ENCODE measurements at regions not wholly inside any gene's neighbourhood (a gene's known extent, or its start where the extent isn't known, plus 50 kb on each side); places are given as distances from the start of the nearest gene placed in this dataset.

GRCh38 chr6:133741375-133741861, 147.5 kb upstream of the TCF21 start:
- Histone ChIP-seq H2AFZ (ENCODE audit: control insufficient read depth, low read depth, low read length) (no peak overlapping the region), H3K4me3 (no peak overlapping the region), H3K4me1 (ENCODE audit: control insufficient read depth, insufficient read depth, low read length) (no peaks in the 10 kb centered on the region), H3K9ac (ENCODE audit: control insufficient read depth, insufficient read depth, low read length) (no peak overlapping the region), H3K79me2 (ENCODE audit: control insufficient read depth, insufficient read depth, low read length) (no peaks in the 10 kb centered on the region), H3K27ac (ENCODE audit: control insufficient read depth, insufficient read depth) (no peak overlapping the region), H3K9me3 (replicated peaks; ENCODE audit: control insufficient read depth, insufficient read depth, low read length) (no peaks in the 10 kb centered on the region), H3K36me3 (ENCODE audit: control insufficient read depth in 2 of 2, insufficient read depth in 2 of 2, low read length in 1 of 2) (no peaks in the 10 kb centered on the region), H3K4me2 (ENCODE audit: control insufficient read depth, insufficient read depth) (no peak overlapping the region), H3K27me3 (replicated peaks in 1 of 2; ENCODE audit: control insufficient read depth in 2 of 2, insufficient read depth in 2 of 2, low read length in 1 of 2) (no peaks in the 10 kb centered on the region), H4K20me1 (ENCODE audit: control insufficient read depth, insufficient read depth) (no peaks in the 10 kb centered on the region)
- POLR2A ChIA-PET: no interaction called here
- CTCF ChIA-PET: interaction anchor here (0.7 kb wide), 1 partner anchor 173 kb away, joined by 4 read pairs; no protein-coding TSS in a partner anchor
- in situ Hi-C loops (cut with MboI) (no loop called here), intact Hi-C loops (cut with micrococcal nuclease; ENCODE audit: unreplicated experiment) (no loop called here)
- DNase-seq (ENCODE audit: low read depth, low spot score) (no peak), FAIRE-seq (no peak), ATAC-seq (no peak)
- TF ChIP-seq KLF5 (IDR thresholded peaks at IDR 0.05; ENCODE audit: partially characterized antibody) (no peak), YY1 (IDR thresholded peaks at IDR 0.05; ENCODE audit: low read depth, low read length) (no peak), IRF4 (IDR thresholded peaks at IDR 0.05; ENCODE audit: low read depth, low read length) (no peak), SREBF1 (IDR thresholded peaks at IDR 0.05; ENCODE audit: low read length) (no peak), USF2 (IDR thresholded peaks at IDR 0.05; ENCODE audit: borderline replicate concordance, low read depth, low read length) (no peak), CREB1 (IDR thresholded peaks at IDR 0.05; ENCODE audit: low read depth) (no peak), ZNF217 (IDR thresholded peaks at IDR 0.05) (no peak), ZBTB40 (IDR thresholded peaks at IDR 0.05; ENCODE audit: borderline replicate concordance) (no peak), TARDBP (IDR thresholded peaks at IDR 0.05; ENCODE audit: borderline replicate concordance) (no peak), DPF2 (IDR thresholded peaks at IDR 0.05) (no peak), ASH2L (IDR thresholded peaks at IDR 0.05; ENCODE audit: borderline replicate concordance, low read depth) (no peak), RUNX3 (IDR thresholded peaks at IDR 0.05; ENCODE audit: low read length) (no peak)
- no TSS peak for BruUV-seq (replicated peaks)
- 38% methylated on average over 5 of the region's 5 CpGs for WGBS (ENCODE audit: insufficient coverage, insufficient replicate concordance, low lambda C conversion rate, missing lambda C conversion rate)
- RAD21 ChIA-PET (ENCODE audit: unreplicated experiment): interaction anchor here (0.6 kb wide), 1 partner anchor 60 kb away, joined by 3 read pairs; no protein-coding TSS in a partner anchor
- SMC1A ChIA-PET (ENCODE audit: uncharacterized antibody, unreplicated experiment): no interaction called here
